ENCODE measurements at regions not wholly inside any gene's neighbourhood (a gene's known extent, or its start where the extent isn't known, plus 50 kb on each side); places are given as distances from the start of the nearest gene placed in this dataset.

- intact Hi-C loops (cut with DNase I; ENCODE audit: low total_unique reads) = no loop called here
- no peak overlapping the region for H3K4me3 ChIP-seq (ENCODE audit: low read depth, poor library complexity, severe bottlenecking)
- TF ChIP-seq CTCF (IDR thresholded peaks at IDR 0.05) (no peak), POLR2A (IDR thresholded peaks at IDR 0.05) (no peak)
- DNase-seq (ENCODE audit: low spot score in 2 of 2) = no peak
- WGBS, 2 donors = 73 to 75% methylated on average over 3 of the region's 3 CpGs
Measured at GRCh38 chr1:118488787-118489186, 303.8 kb upstream of the SPAG17 start.

- WGBS, 2 donors = 40 to 41% methylated on average over 2 of the region's 2 CpGs
- TF ChIP-seq POLR2A (IDR thresholded peaks at IDR 0.05) (no peak), CTCF (IDR thresholded peaks at IDR 0.05) (no peak)
- H3K4me3 ChIP-seq (ENCODE audit: low read depth, poor library complexity, severe bottlenecking) = no peak overlapping the region
- no peak for DNase-seq (ENCODE audit: low spot score in 2 of 2)
- intact Hi-C loops (cut with DNase I; ENCODE audit: low total_unique reads) = no loop called here
Measured at GRCh38 chr1:118487932-118488331, 302.9 kb upstream of the SPAG17 start.

- no peak for DNase-seq (ENCODE audit: low spot score in 2 of 2)
- intact Hi-C loops (cut with DNase I; ENCODE audit: low total_unique reads) = no loop called here
- no peak for TF ChIP-seq POLR2A (IDR thresholded peaks at IDR 0.05)
- TF ChIP-seq CTCF (IDR thresholded peaks at IDR 0.05) = no peak
- no peak overlapping the region for H3K4me3 ChIP-seq (ENCODE audit: low read depth, poor library complexity, severe bottlenecking)
- 65 to 72% methylated on average over 5 of the region's 5 CpGs for WGBS, 2 donors
Measured at GRCh38 chr1:118487091-118487490, 302.1 kb upstream of the SPAG17 start.

- TF ChIP-seq CTCF (IDR thresholded peaks at IDR 0.05) = no peak
- TF ChIP-seq POLR2A (IDR thresholded peaks at IDR 0.05) = no peak
- H3K4me3 ChIP-seq (ENCODE audit: low read depth, poor library complexity, severe bottlenecking) = no peak overlapping the region
- 49 to 52% methylated on average over 7 of the region's 7 CpGs for WGBS, 2 donors
- intact Hi-C loops (cut with DNase I; ENCODE audit: low total_unique reads) = no loop called here
- no peak for DNase-seq (ENCODE audit: low spot score in 2 of 2)
Measured at GRCh38 chr1:118486199-118486598, 301.2 kb upstream of the SPAG17 start.

GRCh38 chr1:118485757-118486156 is 300.7 kb upstream of the SPAG17 start:
- no peak overlapping the region for H3K4me3 ChIP-seq (ENCODE audit: low read depth, poor library complexity, severe bottlenecking)
- DNase-seq (ENCODE audit: low spot score in 2 of 2) = no peak
- intact Hi-C loops (cut with DNase I; ENCODE audit: low total_unique reads) = no loop called here
- WGBS, 2 donors = 44 to 56% methylated on average over 1 of the region's 1 CpG
- TF ChIP-seq CTCF (IDR thresholded peaks at IDR 0.05) (no peak), POLR2A (IDR thresholded peaks at IDR 0.05) (no peak)

- TF ChIP-seq POLR2A (IDR thresholded peaks at IDR 0.05) (no peak), CTCF (IDR thresholded peaks at IDR 0.05) (no peak)
- intact Hi-C loops (cut with DNase I; ENCODE audit: low total_unique reads) = no loop called here
- DNase-seq (ENCODE audit: low spot score in 2 of 2) = no peak
- WGBS, 2 donors = 43 to 80% methylated on average over 1 of the region's 1 CpG
- H3K4me3 ChIP-seq (ENCODE audit: low read depth, poor library complexity, severe bottlenecking) = no peak overlapping the region
Measured at GRCh38 chr1:118484893-118485292, 299.9 kb upstream of the SPAG17 start.

All from lower leg skin (tissue), 4 donors.